C4-2B (cell line): ENCODE measurements at regions not wholly inside any gene's neighbourhood (a gene's known extent, or its start where the extent isn't known, plus 50 kb on each side); places are given as distances from the start of the nearest gene placed in this dataset.

Experiments used
- H3K27ac ChIP-seq: fragments of 450-650 bp; 2 replicates; pipeline ENCODE4 v1.5.1; 2017
- CTCF ChIP-seq: fragments of 450-650 bp; conservative IDR thresholded peaks from 2 replicates; pipeline ENCODE4 v1.5.1; 2017; ENCODE audit warnings: mild to moderate bottlenecking
- ZFX ChIP-seq: fragments of 450-650 bp; IDR thresholded peaks from 2 replicates; pipeline ENCODE4 v1.6.1; 2017

- peak overlapping the region; percentile 72; the same call in 1 of the 2 replicates for H3K27ac ChIP-seq
Measured at GRCh38 chr1:21340230-21340945, 50.1 kb upstream of the ECE1 start.

More at GRCh38 chr1:21340230-21340945, 50.1 kb upstream of the ECE1 start:
- TF ChIP-seq ZFX (no peak), CTCF (no peak)
